OCI-LY3 (cell line): ENCODE measurements at regions not wholly inside any gene's neighbourhood (a gene's known extent, or its start where the extent isn't known, plus 50 kb on each side); places are given as distances from the start of the nearest gene placed in this dataset.

Source experiments
- H2AFZ ChIP-seq: fragments of 200-600, 300-600 bp; shearing (Covaris generic); 2 replicates; pipeline ENCODE4 v1.6.0; 2014; ENCODE audit warnings: antibody characterized with exemption, low read depth, low read length
- H3K27ac ChIP-seq: fragments of 200-600, 300-600 bp; sonication (generic); 2 replicates; pipeline ENCODE4 v1.5.1; 2014; ENCODE audit warnings: mild to moderate bottlenecking, low read length, moderate library complexity, mixed read lengths
- H3K27me3 ChIP-seq: fragments of 200-600, 300-600 bp; sonication (generic); 2 replicates; pipeline ENCODE4 v1.6.1; 2014; ENCODE audit warnings: low read depth, low read length, mixed read lengths
- H3K36me3 ChIP-seq: fragments of 200-600, 300-600 bp; sonication (generic); replicated peaks from 2 replicates; pipeline ENCODE3; 2014; ENCODE audit warnings: low read depth, low read length, mixed read lengths
- H3K4me1 ChIP-seq: fragments of 300-600, 200-600 bp; sonication (generic); 2 replicates; pipeline ENCODE4 v1.6.1; 2014; ENCODE audit warnings: low read length, mixed read lengths
- H3K4me2 ChIP-seq: fragments of 200-600, 300-600 bp; sonication (generic); 2 replicates; pipeline ENCODE4 v1.6.1; 2014; ENCODE audit warnings: low read length, mixed read lengths
- H3K4me3 ChIP-seq: fragments of 300-600, 200-600 bp; sonication (generic); 2 replicates; pipeline ENCODE4 v1.5.1; 2014; ENCODE audit warnings: antibody characterized with exemption, mild to moderate bottlenecking, low read length, moderate library complexity
- H3K79me2 ChIP-seq: fragments of 300-600, 200-600 bp; shearing (Covaris generic); 2 replicates; pipeline ENCODE4 v1.6.1; 2014; ENCODE audit warnings: mild to moderate bottlenecking, low read length, mixed read lengths
- H3K9ac ChIP-seq: fragments of 300-600, 200-600 bp; shearing (Covaris generic); 2 replicates; pipeline ENCODE4 v1.6.0; 2014; ENCODE audit warnings: mild to moderate bottlenecking, low read length, moderate library complexity
- H3K9me3 ChIP-seq: fragments of 200-600, 300-600 bp; shearing (Covaris generic); 2 replicates; pipeline ENCODE4 v1.6.1; 2014; ENCODE audit warnings: low read length, mixed read lengths; ENCODE audit not compliant: insufficient read depth
- H4K20me1 ChIP-seq: fragments of 200-600, 300-600 bp; sonication (generic); 2 replicates; pipeline ENCODE4 v1.6.1; 2016; ENCODE audit warnings: low read length, mixed read lengths; ENCODE audit not compliant: insufficient read depth
- EZH2phosphoT487 ChIP-seq: fragments of 200-600 bp; shearing (Covaris generic); IDR thresholded peaks from 2 replicates; pipeline ENCODE4 v1.6.1; 2018; ENCODE audit warnings: antibody characterized with exemption, mixed run types, low read depth
- TF ChIP-seq, protein P1 (sequence below): fragments of 200-600, 300-600 bp; sonication (generic); IDR thresholded peaks from 2 replicates; pipeline ENCODE4 v1.5.1; 2014; ENCODE audit warnings: antibody characterized with exemption, low read length, low read depth

DNA sequence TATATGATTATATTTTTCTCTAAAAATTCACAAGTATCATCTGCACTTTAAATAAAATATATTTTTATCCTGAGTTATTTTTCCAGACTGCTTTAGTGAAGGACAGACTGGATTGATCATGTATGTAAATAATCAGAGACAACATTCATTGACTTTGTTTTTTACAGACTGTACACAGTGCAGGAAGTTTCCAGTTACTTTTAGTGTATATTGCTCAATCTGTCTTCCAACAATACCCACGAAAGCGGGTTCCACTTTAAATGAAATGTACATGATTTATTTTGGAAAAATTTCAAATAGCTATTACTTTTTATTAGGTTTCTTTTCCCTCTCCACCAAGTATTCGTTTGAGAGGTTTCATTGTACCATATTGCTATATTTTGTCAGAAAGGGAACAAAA lies 497.0 kb downstream of the FSCB start:
- Histone ChIP-seq H3K4me3 (no peak overlapping the region), H3K9me3 (0 out of 2 replicates have a peak, but pooled peaks cover 4% of the 10 kb centered on the region), H3K27ac (no peak overlapping the region), H3K27me3 (no peaks in the 10 kb centered on the region), H3K36me3 (no peaks in the 10 kb centered on the region), H3K79me2 (no peaks in the 10 kb centered on the region), H4K20me1 (no peaks in the 10 kb centered on the region), H3K4me2 (no peak overlapping the region), H3K9ac (no peak overlapping the region), H2AFZ (no peak overlapping the region), H3K4me1 (no peaks in the 10 kb centered on the region)
- TF ChIP-seq, protein P1, sequence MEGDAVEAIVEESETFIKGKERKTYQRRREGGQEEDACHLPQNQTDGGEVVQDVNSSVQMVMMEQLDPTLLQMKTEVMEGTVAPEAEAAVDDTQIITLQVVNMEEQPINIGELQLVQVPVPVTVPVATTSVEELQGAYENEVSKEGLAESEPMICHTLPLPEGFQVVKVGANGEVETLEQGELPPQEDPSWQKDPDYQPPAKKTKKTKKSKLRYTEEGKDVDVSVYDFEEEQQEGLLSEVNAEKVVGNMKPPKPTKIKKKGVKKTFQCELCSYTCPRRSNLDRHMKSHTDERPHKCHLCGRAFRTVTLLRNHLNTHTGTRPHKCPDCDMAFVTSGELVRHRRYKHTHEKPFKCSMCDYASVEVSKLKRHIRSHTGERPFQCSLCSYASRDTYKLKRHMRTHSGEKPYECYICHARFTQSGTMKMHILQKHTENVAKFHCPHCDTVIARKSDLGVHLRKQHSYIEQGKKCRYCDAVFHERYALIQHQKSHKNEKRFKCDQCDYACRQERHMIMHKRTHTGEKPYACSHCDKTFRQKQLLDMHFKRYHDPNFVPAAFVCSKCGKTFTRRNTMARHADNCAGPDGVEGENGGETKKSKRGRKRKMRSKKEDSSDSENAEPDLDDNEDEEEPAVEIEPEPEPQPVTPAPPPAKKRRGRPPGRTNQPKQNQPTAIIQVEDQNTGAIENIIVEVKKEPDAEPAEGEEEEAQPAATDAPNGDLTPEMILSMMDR = no peak
- TF ChIP-seq EZH2phosphoT487 = no peak

DNA sequence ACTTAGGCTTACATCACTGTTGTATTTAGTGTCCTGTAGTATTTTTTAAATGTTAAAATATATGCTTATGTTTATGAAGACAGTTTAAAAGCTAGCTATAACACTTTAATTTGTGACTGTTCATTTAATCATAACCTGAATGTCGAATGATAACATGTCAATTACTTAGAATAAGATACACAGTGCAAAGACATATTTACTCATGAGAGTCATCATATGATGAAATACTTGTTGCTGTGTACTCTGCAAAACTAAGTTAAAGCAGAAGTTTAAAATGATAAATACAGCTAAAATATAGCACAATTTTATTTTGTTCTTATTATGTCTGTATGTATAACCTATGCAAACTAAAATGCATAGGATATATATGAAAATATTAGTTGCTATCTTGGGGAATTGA lies 497.4 kb downstream of the FSCB start:
- no peak overlapping the region for H3K27ac ChIP-seq
- TF ChIP-seq EZH2phosphoT487 = no peak
- TF ChIP-seq, protein P1 = no peak
- no peak overlapping the region for H3K4me2 ChIP-seq
- no peak overlapping the region for H3K4me3 ChIP-seq
- H2AFZ ChIP-seq = no peak overlapping the region
- H3K36me3 ChIP-seq = no peaks in the 10 kb centered on the region
- no peaks in the 10 kb centered on the region for H3K27me3 ChIP-seq
- H3K79me2 ChIP-seq = no peaks in the 10 kb centered on the region
- 0 out of 2 replicates have a peak, but pooled peaks cover 4% of the 10 kb centered on the region for H3K9me3 ChIP-seq
- no peaks in the 10 kb centered on the region for H3K4me1 ChIP-seq
- H4K20me1 ChIP-seq = no peaks in the 10 kb centered on the region
- H3K9ac ChIP-seq = no peak overlapping the region

- TF ChIP-seq EZH2phosphoT487 = no peak
- TF ChIP-seq, protein P1 = no peak
- no peaks in the 10 kb centered on the region for H3K4me1 ChIP-seq
Observed at GRCh38 chr14:43988989-43989388, 518.1 kb downstream of the FSCB start.

GRCh38 chr14:43983721-43984120 lies 523.4 kb downstream of the FSCB start:
- H3K27me3 ChIP-seq = no peaks in the 10 kb centered on the region
- no peak overlapping the region for H3K9ac ChIP-seq
- no peak overlapping the region for H2AFZ ChIP-seq
- no peaks in the 10 kb centered on the region for H3K36me3 ChIP-seq
- no peak overlapping the region for H3K27ac ChIP-seq
- H3K4me1 ChIP-seq = no peaks in the 10 kb centered on the region
- no peaks in the 10 kb centered on the region for H3K79me2 ChIP-seq
- no peaks in the 10 kb centered on the region for H3K9me3 ChIP-seq
- no peaks in the 10 kb centered on the region for H4K20me1 ChIP-seq
- no peak overlapping the region for H3K4me2 ChIP-seq
- no peak for TF ChIP-seq EZH2phosphoT487
- TF ChIP-seq, protein P1 = no peak
- no peak overlapping the region for H3K4me3 ChIP-seq

More at GRCh38 chr14:43988989-43989388, 518.1 kb downstream of the FSCB start:
- no peak overlapping the region for H3K4me2 ChIP-seq
- H3K36me3 ChIP-seq = no peaks in the 10 kb centered on the region
- H3K4me3 ChIP-seq = no peak overlapping the region
- H3K27ac ChIP-seq = no peak overlapping the region
- H3K9ac ChIP-seq = no peak overlapping the region
- no peaks in the 10 kb centered on the region for H3K79me2 ChIP-seq
- no peaks in the 10 kb centered on the region for H3K9me3 ChIP-seq
- no peaks in the 10 kb centered on the region for H4K20me1 ChIP-seq
- no peaks in the 10 kb centered on the region for H3K27me3 ChIP-seq
- no peak overlapping the region for H2AFZ ChIP-seq
